ENCODE measurements at regions not wholly inside any gene's neighbourhood (a gene's known extent, or its start where the extent isn't known, plus 50 kb on each side); places are given as distances from the start of the nearest gene placed in this dataset.

GRCh38 chr18:72194072-72194471, 350.1 kb downstream of the CBLN2 start:
- DNase-seq (ENCODE audit: low read depth in 1 of 2, low spot score in 1 of 2), result no peak

DNA sequence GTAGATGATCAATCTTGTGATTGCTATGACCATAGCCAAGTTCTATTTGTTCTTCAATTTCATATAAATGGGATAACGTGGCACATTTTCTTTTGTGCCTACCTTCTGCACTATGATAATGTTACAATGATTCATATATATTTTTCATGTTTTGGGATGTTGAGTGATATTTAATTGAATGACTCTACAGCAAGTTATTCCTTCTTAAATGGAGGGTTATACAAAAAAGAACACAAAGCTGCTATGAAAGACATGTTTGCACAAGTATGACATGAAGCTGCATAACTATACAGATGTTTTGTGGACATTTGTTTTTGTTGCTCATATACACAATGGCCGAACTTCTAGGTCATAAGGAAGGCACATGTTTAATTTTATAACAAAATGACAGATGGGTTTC, 356.2 kb downstream of the CBLN2 start:
- no peak for DNase-seq (ENCODE audit: low read depth in 1 of 2, low spot score in 1 of 2)

DNA sequence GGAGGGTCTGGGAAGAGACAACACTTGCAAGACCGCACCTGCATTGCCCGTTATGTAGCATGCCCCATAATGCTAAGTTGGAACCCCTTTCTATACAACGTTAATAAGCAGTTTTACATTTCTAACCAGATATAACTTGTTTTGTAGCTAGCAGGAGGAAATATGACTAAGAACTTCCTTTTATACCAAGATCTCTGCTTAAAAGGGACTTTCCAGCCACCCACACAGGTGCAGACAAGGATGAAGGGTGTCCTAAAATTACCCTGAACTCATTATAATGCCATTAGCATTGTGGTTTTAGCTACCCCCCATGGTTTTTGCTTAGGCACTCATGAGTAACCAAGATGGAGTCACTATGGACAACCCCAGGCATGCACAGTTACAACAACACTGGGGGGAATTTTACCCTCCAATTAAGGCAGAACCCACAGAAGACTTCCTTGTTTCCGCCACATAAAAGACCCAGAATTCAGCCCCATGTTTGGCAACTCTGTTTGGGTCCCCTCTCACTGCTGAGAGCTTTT, 362.8 kb downstream of the CBLN2 start:
- no peak for DNase-seq (ENCODE audit: low read depth in 1 of 2, low spot score in 1 of 2)

DNA sequence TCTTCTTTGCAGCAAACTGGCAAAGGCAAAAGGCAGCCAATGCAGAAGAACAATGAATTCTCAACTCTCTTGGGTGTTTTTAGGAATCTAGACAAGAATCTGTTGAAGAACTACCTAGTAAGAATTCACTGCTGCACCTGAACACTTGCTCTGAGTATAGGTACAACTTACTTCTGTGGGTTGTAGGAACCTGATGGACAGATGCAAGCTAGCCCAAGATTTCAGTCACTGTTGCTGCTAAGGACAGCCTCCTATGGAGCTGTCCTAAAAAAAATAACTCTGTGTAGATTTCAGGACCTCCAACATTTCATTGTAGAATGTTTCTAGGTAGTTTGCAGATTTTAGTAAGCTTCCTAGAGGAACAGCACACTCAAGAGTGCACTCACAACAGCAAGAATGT, 363.5 kb downstream of the CBLN2 start:
- DNase-seq (ENCODE audit: low read depth in 1 of 2, low spot score in 1 of 2), result no peak

GRCh38 chr18:72174972-72175649, 369.0 kb downstream of the CBLN2 start:
- no peak for DNase-seq (ENCODE audit: low read depth in 1 of 2, low spot score in 1 of 2)

DNA sequence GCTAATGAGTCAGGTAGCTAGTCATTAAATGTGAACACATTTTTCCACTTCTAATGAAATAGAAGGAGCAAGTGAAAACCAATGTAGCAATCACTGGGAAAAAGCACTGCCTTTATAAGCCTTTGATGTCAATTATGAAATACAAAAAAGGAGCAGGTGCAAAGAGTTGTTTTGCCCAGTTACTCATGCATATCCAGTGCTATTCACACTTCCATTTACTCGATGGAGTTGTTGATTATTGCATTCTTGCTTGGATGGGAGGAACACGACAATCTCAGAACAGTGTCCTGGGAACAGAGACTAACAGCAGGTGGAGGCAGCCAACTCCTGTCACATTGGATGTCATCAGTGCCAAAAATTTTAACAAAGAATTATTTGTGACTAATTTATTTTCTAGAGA, 372.5 kb downstream of the CBLN2 start:
- DNase-seq (ENCODE audit: low read depth in 1 of 2, low spot score in 1 of 2), result no peak

DNA sequence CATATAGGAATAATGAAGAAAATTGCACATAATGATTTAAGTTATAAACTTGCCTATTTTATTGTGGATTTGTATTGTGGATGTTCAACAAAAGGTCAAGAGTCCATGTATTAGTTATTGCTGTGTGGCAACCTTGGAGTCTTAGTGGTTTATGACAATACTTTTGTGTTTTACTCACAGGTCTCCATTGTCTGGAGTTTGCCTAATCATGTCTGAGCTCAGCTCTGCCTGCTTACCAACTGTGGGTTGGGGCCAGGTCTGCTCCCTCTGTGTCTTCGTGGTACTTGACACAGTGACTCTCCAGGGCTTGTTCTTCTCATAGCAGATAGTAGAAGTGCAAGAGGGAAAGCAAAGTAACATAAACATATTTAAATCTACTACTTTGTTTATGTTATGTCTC, 382.5 kb downstream of the CBLN2 start:
- no peak for DNase-seq (ENCODE audit: low read depth in 1 of 2, low spot score in 1 of 2)

GRCh38 chr18:72160510-72161445, 383.4 kb downstream of the CBLN2 start:
- no peak for DNase-seq (ENCODE audit: low read depth in 1 of 2, low spot score in 1 of 2)

DNA sequence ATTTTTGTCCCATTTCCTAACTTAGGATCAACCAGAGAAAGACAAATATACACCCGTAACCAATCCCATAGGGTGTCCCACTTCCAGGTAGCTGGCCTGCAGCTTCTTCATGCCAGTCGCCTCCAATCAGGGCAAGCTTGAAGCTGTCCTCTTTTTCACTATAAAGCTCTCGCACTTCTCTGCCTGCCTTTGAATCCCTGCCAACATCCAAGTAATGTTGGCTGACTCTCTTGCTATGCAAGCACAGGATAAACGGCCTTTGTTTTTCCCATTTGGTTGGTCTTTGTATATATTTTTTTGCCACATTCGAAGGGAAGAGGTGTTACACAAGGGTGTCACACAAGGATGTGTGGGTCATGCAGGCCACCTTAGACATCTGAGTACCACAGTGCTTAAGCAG, 388.8 kb downstream of the CBLN2 start:
- DNase-seq (ENCODE audit: low read depth in 1 of 2, low spot score in 1 of 2), result no peak

GRCh38 chr18:72154926-72155325, 389.2 kb downstream of the CBLN2 start:
- DNase-seq (ENCODE audit: low read depth in 1 of 2, low spot score in 1 of 2), result no peak

DNA sequence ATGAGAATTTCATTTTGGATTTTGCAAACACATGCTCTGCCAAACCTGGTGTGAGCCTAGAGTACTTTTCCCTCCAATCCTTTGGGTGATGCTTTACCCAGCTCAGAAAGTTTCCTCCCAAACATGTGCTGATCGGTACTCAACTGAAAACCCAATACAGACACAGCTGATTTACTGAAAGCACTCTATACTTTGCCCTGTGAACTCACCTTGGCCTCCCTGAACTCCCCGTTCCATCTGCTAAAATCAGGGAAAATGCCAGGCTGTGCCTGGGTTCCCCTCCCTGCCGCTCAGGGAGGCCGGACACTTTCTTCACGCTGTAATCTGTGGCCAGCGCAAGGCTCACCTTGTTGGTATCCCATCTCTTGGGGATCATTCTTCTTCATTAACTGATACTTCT, 391.2 kb downstream of the CBLN2 start:
- DNase-seq (ENCODE audit: low read depth in 1 of 2, low spot score in 1 of 2), result no peak

DNA sequence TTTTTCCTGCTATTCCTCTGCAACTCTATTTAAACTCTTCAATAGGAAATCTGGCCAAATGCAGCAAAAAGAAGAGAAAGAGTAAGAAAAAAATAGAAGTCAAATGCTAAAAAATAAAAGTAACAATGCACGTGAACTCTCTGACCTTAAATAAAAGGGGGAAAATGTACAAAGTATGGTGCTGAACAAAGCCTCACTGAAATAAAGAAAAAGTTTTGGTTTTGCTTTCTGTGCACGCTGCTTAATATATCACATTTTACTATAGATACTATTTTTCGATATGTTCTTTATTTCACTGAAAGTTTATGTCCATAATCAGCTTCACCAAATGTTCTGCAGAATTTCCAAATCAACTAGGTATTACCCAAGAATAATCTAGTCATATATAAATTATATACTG, 396.3 kb downstream of the CBLN2 start:
- DNase-seq (ENCODE audit: low read depth in 1 of 2, low spot score in 1 of 2), result no peak

GRCh38 chr18:72140007-72140406, 404.1 kb downstream of the CBLN2 start:
- DNase-seq (ENCODE audit: low read depth in 1 of 2, low spot score in 1 of 2), result no peak

- no peak for DNase-seq (ENCODE audit: low read depth in 1 of 2, low spot score in 1 of 2)
Observed at GRCh38 chr18:72128649-72129048, 415.5 kb downstream of the CBLN2 start.

DNA sequence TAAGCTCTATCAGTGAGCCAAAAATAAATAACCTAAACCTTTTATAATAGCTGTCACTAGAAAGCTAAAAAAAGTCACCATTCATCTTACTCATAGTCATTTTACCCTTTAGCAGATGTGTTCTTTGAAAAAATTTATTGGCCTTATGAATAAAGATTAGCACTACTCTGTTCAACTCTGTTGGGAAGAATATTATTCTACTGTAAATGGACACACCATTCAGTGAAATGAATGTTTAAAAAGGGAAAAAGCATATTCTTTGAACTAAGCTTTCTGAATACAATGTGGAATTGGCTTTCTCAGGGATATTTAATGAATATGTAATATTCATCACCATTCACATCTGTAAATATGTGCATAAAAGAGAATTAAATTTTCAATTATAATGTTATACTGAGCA, 422.0 kb downstream of the CBLN2 start:
- no peak for DNase-seq (ENCODE audit: low read depth in 1 of 2, low spot score in 1 of 2)

- no peak for DNase-seq (ENCODE audit: low read depth in 1 of 2, low spot score in 1 of 2)
Observed at GRCh38 chr18:72119082-72119481, 425.1 kb downstream of the CBLN2 start.

- no peak for DNase-seq (ENCODE audit: low read depth in 1 of 2, low spot score in 1 of 2)
Observed at GRCh38 chr18:72114801-72115594, 429.1 kb downstream of the CBLN2 start.

DNA sequence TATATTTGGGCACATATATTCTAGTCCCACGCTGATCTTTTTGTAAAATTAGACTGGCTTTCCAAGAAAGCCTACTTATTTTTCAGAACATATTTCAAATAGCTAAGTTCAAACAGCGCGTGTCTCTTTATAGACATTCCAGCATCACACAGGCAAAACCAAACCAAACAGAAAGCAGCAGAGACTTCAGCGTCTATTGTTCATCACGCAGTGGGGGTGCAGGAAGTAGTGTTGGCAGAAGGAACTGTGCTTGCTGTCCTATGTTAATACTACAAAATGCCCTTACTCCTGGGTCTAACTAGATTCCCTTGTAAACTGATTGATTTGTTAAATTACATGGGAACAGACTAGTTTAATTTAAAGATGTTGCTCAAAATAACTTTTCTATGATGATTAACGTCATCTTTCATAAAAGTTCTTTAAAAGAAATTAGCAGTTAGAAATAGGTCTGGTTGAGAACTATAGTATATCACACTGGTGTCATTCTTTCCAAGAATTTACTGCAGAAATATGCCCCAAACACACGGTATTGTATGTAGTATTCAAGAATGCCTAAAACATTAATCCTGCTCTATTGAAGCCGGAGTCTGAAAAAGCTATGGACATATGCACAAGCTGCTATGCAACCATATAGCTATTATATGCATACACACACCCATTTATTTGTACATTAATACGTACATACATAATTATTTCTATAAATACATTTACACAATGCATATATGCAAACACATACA, 436.3 kb downstream of the CBLN2 start:
- no peak for DNase-seq (ENCODE audit: low read depth in 1 of 2, low spot score in 1 of 2)

GRCh38 chr18:72104851-72105250, 439.3 kb downstream of the CBLN2 start:
- no peak for DNase-seq (ENCODE audit: low read depth in 1 of 2, low spot score in 1 of 2)

DNA sequence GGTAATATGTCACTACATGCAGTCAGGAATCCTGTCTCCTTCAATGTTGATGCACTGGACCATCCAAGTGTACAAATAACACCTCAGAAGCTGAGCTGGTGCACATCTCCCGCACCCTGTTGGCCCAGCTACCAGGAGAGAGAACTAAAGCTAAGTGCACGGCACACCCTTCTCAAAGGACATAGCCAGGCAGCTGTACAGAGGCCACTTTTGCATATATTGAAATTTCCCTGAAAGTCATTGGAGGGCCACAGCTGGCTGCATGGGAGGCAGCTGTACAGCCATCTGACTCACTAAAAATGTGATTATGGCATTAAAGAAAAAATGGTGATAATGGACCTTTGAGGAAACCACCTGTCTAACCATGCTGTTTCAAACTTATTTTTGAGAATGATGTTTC, 441.7 kb downstream of the CBLN2 start:
- no peak for DNase-seq (ENCODE audit: low read depth in 1 of 2, low spot score in 1 of 2)

DNA sequence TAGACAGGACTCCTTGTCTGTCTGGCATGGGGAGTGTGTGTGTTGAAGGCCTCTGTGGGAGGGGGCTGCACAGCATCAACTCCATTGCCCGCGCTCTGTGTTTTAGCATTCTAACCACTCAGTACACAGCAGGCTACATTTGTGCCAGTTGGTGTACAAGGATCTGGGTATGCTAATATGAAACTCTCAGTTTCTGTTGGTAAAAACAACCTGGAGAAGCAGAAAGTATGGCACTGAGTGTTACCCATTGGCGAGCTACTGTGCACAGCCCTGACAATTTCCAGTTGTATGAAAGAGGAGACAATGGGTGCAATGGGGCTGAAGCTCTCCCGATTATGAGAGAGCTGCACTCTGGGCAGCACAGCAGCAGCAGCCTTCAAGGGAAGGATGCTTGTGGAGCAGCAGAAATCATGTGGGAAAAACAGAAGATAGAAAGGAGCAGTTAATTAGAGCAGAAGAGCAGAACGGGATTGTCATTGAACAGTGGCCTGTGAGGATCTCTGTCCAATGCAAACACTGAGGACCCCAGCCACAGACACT, 443.6 kb downstream of the CBLN2 start:
- DNase-seq (ENCODE audit: low read depth in 1 of 2, low spot score in 1 of 2), result no peak

Data from stimulated activated CD4-positive, alpha-beta T cell treated with anti-CD3 and anti-CD28 coated beads, Interleukin-15, amount 100 ng/mL, for 1 hour (primary cell).